ENCODE measurements at regions not wholly inside any gene's neighbourhood (a gene's known extent, or its start where the extent isn't known, plus 50 kb on each side); places are given as distances from the start of the nearest gene placed in this dataset.

DNA sequence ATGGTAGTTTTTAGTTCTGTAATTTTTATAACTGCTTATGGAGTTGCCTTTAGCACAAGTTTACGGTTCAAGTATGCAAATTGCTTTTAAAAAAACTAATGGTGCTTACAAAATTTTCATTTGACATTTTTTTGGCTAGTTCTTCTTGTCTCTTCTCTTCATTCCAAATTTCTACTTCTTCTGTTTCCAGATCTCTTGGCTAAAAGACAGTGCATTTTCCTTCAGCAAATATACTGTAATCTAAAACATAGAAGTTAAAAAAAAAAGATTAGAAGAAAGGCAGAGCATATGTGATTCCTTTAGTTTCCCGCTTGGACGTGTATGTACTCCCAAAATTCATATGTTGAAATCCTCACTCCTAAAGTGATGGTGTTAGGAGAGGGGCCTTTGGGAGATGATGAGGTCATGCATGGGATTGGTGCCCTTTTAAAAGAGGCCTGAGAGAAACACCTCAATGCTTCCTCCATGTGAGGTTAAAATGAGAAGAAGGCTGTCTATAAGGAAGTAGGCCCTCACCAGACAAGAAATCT, 132.1 kb upstream of the NPY2R start:
- H3K27me3 Mint-ChIP-seq (ENCODE audit: unreplicated experiment), result no peaks in the 10 kb centered on the region
- CTCF ChIA-PET, result no interaction called here
- H3K27ac Mint-ChIP-seq (ENCODE audit: unreplicated experiment), result no peak overlapping the region
- no peaks in the 10 kb centered on the region for H3K36me3 Mint-ChIP-seq (ENCODE audit: insufficient read depth, unreplicated experiment)
- no peaks in the 10 kb centered on the region for H3K4me1 Mint-ChIP-seq (ENCODE audit: low read depth, unreplicated experiment)
- no TSS peak for BruUV-seq (replicated peaks)
- H3K9me3 Mint-ChIP-seq (ENCODE audit: low read depth, unreplicated experiment), result no peaks in the 10 kb centered on the region
- TF ChIP-seq, protein P1, sequence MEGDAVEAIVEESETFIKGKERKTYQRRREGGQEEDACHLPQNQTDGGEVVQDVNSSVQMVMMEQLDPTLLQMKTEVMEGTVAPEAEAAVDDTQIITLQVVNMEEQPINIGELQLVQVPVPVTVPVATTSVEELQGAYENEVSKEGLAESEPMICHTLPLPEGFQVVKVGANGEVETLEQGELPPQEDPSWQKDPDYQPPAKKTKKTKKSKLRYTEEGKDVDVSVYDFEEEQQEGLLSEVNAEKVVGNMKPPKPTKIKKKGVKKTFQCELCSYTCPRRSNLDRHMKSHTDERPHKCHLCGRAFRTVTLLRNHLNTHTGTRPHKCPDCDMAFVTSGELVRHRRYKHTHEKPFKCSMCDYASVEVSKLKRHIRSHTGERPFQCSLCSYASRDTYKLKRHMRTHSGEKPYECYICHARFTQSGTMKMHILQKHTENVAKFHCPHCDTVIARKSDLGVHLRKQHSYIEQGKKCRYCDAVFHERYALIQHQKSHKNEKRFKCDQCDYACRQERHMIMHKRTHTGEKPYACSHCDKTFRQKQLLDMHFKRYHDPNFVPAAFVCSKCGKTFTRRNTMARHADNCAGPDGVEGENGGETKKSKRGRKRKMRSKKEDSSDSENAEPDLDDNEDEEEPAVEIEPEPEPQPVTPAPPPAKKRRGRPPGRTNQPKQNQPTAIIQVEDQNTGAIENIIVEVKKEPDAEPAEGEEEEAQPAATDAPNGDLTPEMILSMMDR (IDR thresholded peaks at IDR 0.05; ENCODE audit: unreplicated experiment), result no peak
- intact Hi-C loops (cut with micrococcal nuclease; ENCODE audit: unreplicated experiment), result no loop called here
- no peak overlapping the region for H3K4me3 Mint-ChIP-seq (ENCODE audit: low read depth, unreplicated experiment)
- DNase-seq, result no peak

DNA sequence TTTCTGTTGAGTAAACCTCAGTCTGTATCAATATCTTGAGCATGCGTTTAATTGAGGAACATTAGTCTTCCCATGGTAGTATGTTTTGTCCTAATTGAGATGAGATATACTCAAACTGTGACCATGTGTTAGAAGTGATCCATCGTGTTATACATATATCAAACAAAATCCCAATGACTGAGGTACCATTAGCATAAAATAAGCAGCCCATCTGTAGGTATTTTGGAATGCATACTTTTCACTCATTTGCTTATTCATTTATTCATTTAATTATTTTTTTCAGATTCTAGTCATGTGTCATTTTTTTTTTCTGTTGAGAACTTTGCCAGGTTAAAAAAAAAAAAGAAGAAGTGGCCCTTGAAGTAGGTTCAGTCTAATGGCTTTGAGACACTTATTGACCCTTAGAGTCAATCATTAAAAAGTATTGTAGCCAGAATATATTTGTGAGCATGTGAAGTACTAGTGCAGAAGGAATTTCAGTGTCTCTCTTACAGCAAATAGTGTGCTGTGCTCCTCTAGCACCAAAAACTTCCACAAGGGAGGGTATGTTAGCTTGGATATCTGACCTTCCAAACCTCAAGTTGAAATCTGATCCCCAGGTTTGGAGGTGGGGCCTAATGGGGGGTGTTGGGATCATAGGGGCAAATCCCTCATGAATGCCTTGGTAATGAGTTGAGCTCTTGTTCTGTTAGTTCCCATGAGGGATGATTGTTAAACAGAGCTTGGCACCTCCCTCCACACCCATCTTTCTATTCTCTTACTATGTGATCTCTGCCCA, 130.8 kb upstream of the NPY2R start:
- H3K9me3 Mint-ChIP-seq (ENCODE audit: low read depth, unreplicated experiment), result no peaks in the 10 kb centered on the region
- no peak overlapping the region for H3K4me3 Mint-ChIP-seq (ENCODE audit: low read depth, unreplicated experiment)
- no peaks in the 10 kb centered on the region for H3K27me3 Mint-ChIP-seq (ENCODE audit: unreplicated experiment)
- CTCF ChIA-PET, result no interaction called here
- BruUV-seq (replicated peaks), result no TSS peak
- TF ChIP-seq, protein P1 (IDR thresholded peaks at IDR 0.05; ENCODE audit: unreplicated experiment), result no peak
- no peaks in the 10 kb centered on the region for H3K4me1 Mint-ChIP-seq (ENCODE audit: low read depth, unreplicated experiment)
- no peaks in the 10 kb centered on the region for H3K36me3 Mint-ChIP-seq (ENCODE audit: insufficient read depth, unreplicated experiment)
- no peak for DNase-seq
- intact Hi-C loops (cut with micrococcal nuclease; ENCODE audit: unreplicated experiment), result loop anchor here (1.0 kb wide), 1 partner anchor 19 kb away; no protein-coding TSS in a partner anchor
- H3K27ac Mint-ChIP-seq (ENCODE audit: unreplicated experiment), result no peak overlapping the region

DNA sequence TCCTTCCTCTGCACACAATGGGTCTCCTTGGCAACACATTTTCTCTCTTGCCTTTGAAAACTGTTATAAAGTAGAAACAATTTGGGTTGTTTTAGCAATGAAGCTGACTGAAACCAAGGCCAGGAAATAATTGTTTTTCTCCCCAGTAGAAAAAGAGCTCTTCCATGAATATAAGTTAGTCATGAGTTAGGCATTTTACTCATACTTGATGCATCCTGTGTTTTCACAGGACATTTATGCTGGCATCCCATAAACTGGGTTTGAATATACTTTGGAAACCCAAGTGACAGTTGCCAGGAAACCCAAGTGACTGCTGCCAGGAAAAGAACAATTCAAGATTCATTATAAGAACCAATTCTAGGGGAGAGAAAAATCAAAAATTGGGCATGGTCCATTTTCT, 128.6 kb upstream of the NPY2R start:
- Mint-ChIP-seq H3K27me3 (ENCODE audit: unreplicated experiment) (no peaks in the 10 kb centered on the region), H3K27ac (ENCODE audit: unreplicated experiment) (no peak overlapping the region), H3K4me1 (ENCODE audit: low read depth, unreplicated experiment) (no peaks in the 10 kb centered on the region), H3K36me3 (ENCODE audit: insufficient read depth, unreplicated experiment) (no peaks in the 10 kb centered on the region), H3K9me3 (ENCODE audit: low read depth, unreplicated experiment) (no peaks in the 10 kb centered on the region), H3K4me3 (ENCODE audit: low read depth, unreplicated experiment) (no peak overlapping the region)
- BruUV-seq (replicated peaks), result no TSS peak
- intact Hi-C loops (cut with micrococcal nuclease; ENCODE audit: unreplicated experiment), result no loop called here
- DNase-seq, result no peak
- TF ChIP-seq, protein P1 (IDR thresholded peaks at IDR 0.05; ENCODE audit: unreplicated experiment), result no peak
- CTCF ChIA-PET, result no interaction called here

DNA sequence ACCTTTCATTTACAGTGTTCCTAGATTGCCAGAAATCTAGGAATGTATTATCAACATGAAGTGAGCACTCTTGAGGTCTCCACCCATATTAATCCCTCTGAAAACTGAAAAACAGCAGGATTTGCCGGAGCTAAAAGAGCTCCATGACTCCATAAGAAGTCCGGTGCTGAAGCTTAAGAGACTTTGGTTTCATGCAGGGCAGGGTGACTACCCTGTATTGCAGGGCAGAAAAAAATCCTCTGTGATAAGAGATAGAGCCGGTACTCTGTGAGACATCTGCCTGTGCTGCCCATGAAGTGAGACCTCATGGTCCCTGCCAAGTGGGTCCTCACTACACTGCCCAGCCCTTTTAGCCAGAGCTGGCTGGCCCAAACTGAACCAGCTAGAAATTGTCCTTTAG, 127.2 kb upstream of the NPY2R start:
- H3K27ac Mint-ChIP-seq (ENCODE audit: unreplicated experiment), result no peak overlapping the region
- H3K27me3 Mint-ChIP-seq (ENCODE audit: unreplicated experiment), result no peaks in the 10 kb centered on the region
- H3K36me3 Mint-ChIP-seq (ENCODE audit: insufficient read depth, unreplicated experiment), result no peaks in the 10 kb centered on the region
- TF ChIP-seq, protein P1 (IDR thresholded peaks at IDR 0.05; ENCODE audit: unreplicated experiment), result no peak
- no peaks in the 10 kb centered on the region for H3K9me3 Mint-ChIP-seq (ENCODE audit: low read depth, unreplicated experiment)
- CTCF ChIA-PET, result no interaction called here
- H3K4me3 Mint-ChIP-seq (ENCODE audit: low read depth, unreplicated experiment), result no peak overlapping the region
- intact Hi-C loops (cut with micrococcal nuclease; ENCODE audit: unreplicated experiment), result no loop called here
- H3K4me1 Mint-ChIP-seq (ENCODE audit: low read depth, unreplicated experiment), result no peaks in the 10 kb centered on the region
- no peak for DNase-seq
- no TSS peak for BruUV-seq (replicated peaks)
